IMR-90 (cell line): ENCODE measurements at regions not wholly inside any gene's neighbourhood (a gene's known extent, or its start where the extent isn't known, plus 50 kb on each side); places are given as distances from the start of the nearest gene placed in this dataset.
"Not testable (repeated sequence)": the region's sequence is repeated elsewhere in the genome, so short reads cannot be mapped to it uniquely, and the experiment has no call there.

Experiments
- ATAC-seq: fragments of 200-7000 bp; cut with Tn5 transposase; 2 replicates; pipeline ENCODE4 v1.9.1; 2020; ENCODE audit warnings: low read depth, mild to moderate bottlenecking, moderate library complexity
- BruUV-seq: library from RNA; stranded (reverse); fragments of 400-500 nt; replicated peaks from 2 replicates; lab custom pipeline; 2021; lab: Mats Ljungman, UMichigan
- CTCF ChIA-PET: fragments of 300-600 bp; formaldehyde crosslinking; extraction: SDS; loops from one replicate; lab custom pipeline; 2021; ENCODE audit warnings: antibody characterized with exemption; lab: Yijun Ruan, JAX
- POLR2A ChIA-PET: fragments of 300-600 bp; sonication (Branson Sonifier 250); formaldehyde crosslinking; loops from one replicate; lab custom pipeline; 2022; ENCODE audit warnings: antibody characterized with exemption; ENCODE audit not compliant: unreplicated experiment; lab: Charles Lee
- DNase-seq: peaks from one replicate; pipeline ENCODE4 v3.0.0; 2013
- H2AFZ ChIP-seq: replicated peaks from 2 replicates; pipeline ENCODE3; 2013; ENCODE audit warnings: low read length, mild to moderate bottlenecking; ENCODE audit not compliant: poor library complexity
- H2AK5ac ChIP-seq: 2 replicates; pipeline ENCODE4 v1.6.1; 2013; ENCODE audit warnings: low read depth, low read length, inconsistent platforms
- H2AK9ac ChIP-seq: replicated peaks from 2 replicates; pipeline ENCODE3; 2013; ENCODE audit warnings: mild to moderate bottlenecking, low read depth, low read length, moderate library complexity; ENCODE audit not compliant: poor library complexity
- H2BK120ac ChIP-seq: 2 replicates; pipeline ENCODE4 v1.6.1; 2013; ENCODE audit warnings: low read depth, low read length, inconsistent platforms
- H2BK15ac ChIP-seq: 3 replicates; pipeline ENCODE4 v1.6.1; 2013; ENCODE audit warnings: low read depth, low read length, inconsistent platforms
- H2BK20ac ChIP-seq: 2 replicates; pipeline ENCODE4 v1.6.1; 2013; ENCODE audit warnings: low read depth, mild to moderate bottlenecking, inconsistent platforms, low read length, moderate library complexity
- H2BK5ac ChIP-seq: 2 replicates; pipeline ENCODE4 v1.6.1; 2013; ENCODE audit warnings: mild to moderate bottlenecking, low read depth, low read length, inconsistent platforms; ENCODE audit not compliant: poor library complexity, severe bottlenecking
- H3K14ac ChIP-seq: replicated peaks from 2 replicates; pipeline ENCODE4 v1.6.1; 2013; ENCODE audit warnings: low read depth, low read length, inconsistent platforms
- H3K18ac ChIP-seq: 2 replicates; pipeline ENCODE4 v1.6.1; 2013; ENCODE audit warnings: low read depth, low read length, control low read depth
- H3K23ac ChIP-seq: 2 replicates; pipeline ENCODE4 v1.6.1; 2013; ENCODE audit warnings: low read depth, low read length, inconsistent platforms
- H3K27ac ChIP-seq: 2 replicates; pipeline ENCODE4 v1.5.1; 2013; ENCODE audit warnings: mild to moderate bottlenecking, control low read depth, low read length; ENCODE audit not compliant: insufficient read depth
- H3K27me3 ChIP-seq: 2 replicates; pipeline ENCODE4 v1.6.1; 2013; ENCODE audit warnings: low read length; ENCODE audit not compliant: control insufficient read depth, insufficient read depth
- H3K36me3 ChIP-seq: 2 replicates; pipeline ENCODE4 v1.6.1; 2013; ENCODE audit warnings: low read length, mixed read lengths; ENCODE audit not compliant: control insufficient read depth, insufficient read depth
- H3K4ac ChIP-seq: 2 replicates; pipeline ENCODE4 v1.6.1; 2013; ENCODE audit warnings: low read depth, low read length, inconsistent platforms
- H3K4me1 ChIP-seq: 2 replicates; pipeline ENCODE4 v1.6.1; 2013; ENCODE audit warnings: low read length, mixed read lengths; ENCODE audit not compliant: control insufficient read depth, insufficient read depth
- H3K4me2 ChIP-seq: 2 replicates; pipeline ENCODE4 v1.6.1; 2013; ENCODE audit warnings: low read depth, mild to moderate bottlenecking, control low read depth, low read length, moderate library complexity
- H3K4me3 ChIP-seq: 2 replicates; pipeline ENCODE4 v1.5.1; 2013; ENCODE audit warnings: low read depth, mild to moderate bottlenecking, control low read depth, low read length, moderate library complexity; ENCODE audit not compliant: insufficient read depth
- H3K56ac ChIP-seq: 2 replicates; pipeline ENCODE4 v1.6.1; 2013; ENCODE audit warnings: low read length, inconsistent platforms; ENCODE audit not compliant: insufficient read depth; ENCODE audit errors: extremely low read depth
- H3K79me1 ChIP-seq, 2 experiments: 2 replicates each; pipeline ENCODE4 v1.6.1; 2013; ENCODE audit warnings: low read length in 2 of 2, inconsistent platforms in 1 of 2, low read depth in 1 of 2
- H3K9ac ChIP-seq: 2 replicates; pipeline ENCODE4 v1.6.1; 2013; ENCODE audit warnings: low read depth, low read length, control low read depth
- H3K9me1 ChIP-seq: 2 replicates; pipeline ENCODE4 v1.6.1; 2013; ENCODE audit warnings: low read length, inconsistent platforms; ENCODE audit not compliant: insufficient read depth
- H3K9me3 ChIP-seq: 2 replicates; pipeline ENCODE4 v1.6.1; 2013; ENCODE audit warnings: low read length; ENCODE audit not compliant: control insufficient read depth, insufficient read depth
- H4K20me1 ChIP-seq: 2 replicates; pipeline ENCODE4 v1.6.1; 2013; ENCODE audit warnings: low read length, inconsistent platforms; ENCODE audit not compliant: insufficient read depth
- H4K5ac ChIP-seq: 2 replicates; pipeline ENCODE4 v1.6.1; 2013; ENCODE audit warnings: mild to moderate bottlenecking, low read depth, low read length, control low read depth
- H4K8ac ChIP-seq, 2 experiments: 2 replicates each; pipeline ENCODE4 v1.6.1; 2013; ENCODE audit warnings: low read depth in 2 of 2, low read length in 2 of 2, control low read depth in 1 of 2, inconsistent platforms in 1 of 2
- H4K91ac ChIP-seq: 2 replicates; pipeline ENCODE4 v1.6.1; 2013; ENCODE audit warnings: low read depth, low read length, inconsistent platforms; ENCODE audit not compliant: insufficient read depth
- WGBS, 2 experiments: methylation state at CpG; one replicate each; pipeline versions ENCODE4 v1.1.5 to v1.1.7; 2013; ENCODE audit warnings: missing lambda C conversion rate in 2 of 2; ENCODE audit not compliant: insufficient read length in 1 of 2; ENCODE audit errors: extremely low coverage in 2 of 2; 5-methylcytosine and 5-hydroxymethylcytosine counted together
- dilution Hi-C: fragments of 300-500 bp; cut with HindIII; formaldehyde crosslinking; loops from one replicate; pipeline ENCODE4 v1.14.3; 2018; ENCODE audit warnings: low sequenced_read_pairs; ENCODE audit not compliant: unreplicated experiment
- in situ Hi-C: fragments of 300-500 bp; cut with MboI; formaldehyde crosslinking; loops from 3 replicates; pipeline ENCODE4 v1.14.3; 2019; ENCODE audit warnings: low sequenced_read_pairs, inconsistent platforms, mixed read lengths
- intact Hi-C: fragments of 100-400 bp; cut with micrococcal nuclease; formaldehyde crosslinking; loops from 2 replicates; pipeline ENCODE4 v1.10.0; 2022

- H2AFZ ChIP-seq, H3K4ac ChIP-seq, H3K27ac ChIP-seq, H2BK120ac ChIP-seq, ATAC-seq, H4K5ac ChIP-seq, H3K36me3 ChIP-seq, in situ Hi-C loops, DNase-seq, H2AK9ac ChIP-seq, H3K14ac ChIP-seq, H3K18ac ChIP-seq, H3K9me3 ChIP-seq, BruUV-seq, H3K56ac ChIP-seq, H2BK5ac ChIP-seq, CTCF ChIA-PET, H3K4me1 ChIP-seq, H4K91ac ChIP-seq, H2BK15ac ChIP-seq, H3K9me1 ChIP-seq, H4K20me1 ChIP-seq, H3K4me2 ChIP-seq, H4K8ac ChIP-seq, intact Hi-C loops, H3K79me1 ChIP-seq, H3K4me3 ChIP-seq, dilution Hi-C loops, H2AK5ac ChIP-seq, H3K23ac ChIP-seq, H3K27me3 ChIP-seq, POLR2A ChIA-PET, H2BK20ac ChIP-seq, H3K9ac ChIP-seq: not testable (repeated sequence)
- WGBS, 2 experiments = 92% methylated on average over 18 of the region's 47 CpGs; no CpG with 5 or more reads in 1 of the 2 experiments
These were observed 126.7 kb upstream of the MED14 start for GRCh38 chrX:40861952-40862554.

DNA sequence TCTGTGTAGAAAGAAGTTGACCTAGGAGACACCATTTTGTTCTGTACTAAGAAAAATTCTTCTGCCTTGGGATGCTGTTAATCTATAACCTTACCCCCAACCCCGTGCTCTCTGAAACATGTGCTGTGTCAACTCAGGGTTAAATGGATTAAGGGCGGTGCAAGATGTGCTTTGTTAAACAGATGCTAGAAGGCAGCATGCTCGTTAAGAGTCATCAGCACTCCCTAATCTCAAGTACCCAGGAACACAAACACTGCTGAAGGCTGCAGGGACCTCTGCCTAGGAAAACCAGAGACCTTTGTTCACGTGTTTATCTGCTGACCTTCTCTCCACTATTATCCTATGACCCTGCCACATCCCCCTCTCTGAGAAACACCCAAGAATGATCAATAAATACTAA is 127.9 kb upstream of the MED14 start:
- H3K36me3 ChIP-seq, ATAC-seq, POLR2A ChIA-PET, in situ Hi-C loops, H3K4me1 ChIP-seq, H3K4me2 ChIP-seq, H2BK120ac ChIP-seq, H2BK5ac ChIP-seq, H3K4ac ChIP-seq, H2BK20ac ChIP-seq, H3K79me1 ChIP-seq, H4K5ac ChIP-seq, H3K9me3 ChIP-seq, H3K23ac ChIP-seq, H3K56ac ChIP-seq, H2BK15ac ChIP-seq, H3K14ac ChIP-seq, intact Hi-C loops, H2AK9ac ChIP-seq, DNase-seq, H3K27me3 ChIP-seq, H4K8ac ChIP-seq, H3K27ac ChIP-seq, BruUV-seq, H3K18ac ChIP-seq, H3K9ac ChIP-seq, H4K91ac ChIP-seq, CTCF ChIA-PET, H2AK5ac ChIP-seq, dilution Hi-C loops, H3K9me1 ChIP-seq, H4K20me1 ChIP-seq, H3K4me3 ChIP-seq, H2AFZ ChIP-seq: not testable (repeated sequence)
- WGBS, 2 experiments = no CpG with 5 or more reads among the region's 4 CpGs
